Transverse colon (tissue), 4 donors: ENCODE measurements at regions not wholly inside any gene's neighbourhood (a gene's known extent, or its start where the extent isn't known, plus 50 kb on each side); places are given as distances from the start of the nearest gene placed in this dataset.

ENCODE experiments used
- CTCF ChIP-seq, 5 experiments: fragments of 200-600 bp in 3 of 5; fragments of 450-650 bp in 2 of 5; sonication (generic) in 3 of 5; IDR thresholded peaks; 1 replicate in 2 of 5; 2 replicates in 3 of 5; pipeline ENCODE4 v1.5.1; 2016 to 2017; ENCODE audit warnings: antibody characterized with exemption in 5 of 5, inconsistent platforms in 3 of 5, mild to moderate bottlenecking in 2 of 5, moderate library complexity in 1 of 5
- EP300 ChIP-seq: sonication (generic); formaldehyde crosslinking; IDR thresholded peaks from one replicate; pipeline ENCODE4 v1.6.1; 2017; ENCODE audit warnings: antibody characterized with exemption, low read depth
- POLR2A ChIP-seq: fragments of 450-650 bp; IDR thresholded peaks from one replicate; pipeline ENCODE4 v1.6.1; 2016; ENCODE audit warnings: antibody characterized with exemption, mild to moderate bottlenecking, moderate library complexity
- POLR2AphosphoS5 ChIP-seq, 3 donors: sonication (generic); formaldehyde crosslinking; IDR thresholded peaks; one replicate each; pipeline ENCODE4 v1.6.1; 2016; ENCODE audit warnings: antibody characterized with exemption in 3 of 3

DNA sequence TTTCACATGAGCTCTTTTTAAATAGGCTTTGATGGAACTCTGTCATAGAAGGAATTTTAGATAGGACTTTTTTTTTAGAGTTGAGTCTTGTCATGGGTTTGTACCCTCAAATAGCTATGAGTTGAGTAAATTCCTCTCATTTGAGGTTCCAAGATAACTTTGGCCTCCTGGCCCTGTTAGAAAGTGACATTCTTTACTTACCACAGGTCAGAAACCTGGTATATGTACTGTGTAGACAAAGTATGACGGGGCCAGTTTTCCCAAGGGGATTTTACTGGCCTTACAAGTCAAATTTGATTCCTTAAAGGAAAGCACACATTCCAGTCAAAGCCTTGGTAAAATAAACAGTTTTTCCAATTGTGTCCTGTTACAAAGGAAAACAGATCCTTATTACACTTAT lies 729.3 kb upstream of the LUZP2 start:
- no peak for TF ChIP-seq POLR2AphosphoS5 (IDR thresholded peaks at IDR 0.05)
- no peak for TF ChIP-seq CTCF (IDR thresholded peaks at IDR 0.05)
- no peak for TF ChIP-seq POLR2A
- no peak for TF ChIP-seq EP300
